GM10266 (cell line): ENCODE measurements at regions not wholly inside any gene's neighbourhood (a gene's known extent, or its start where the extent isn't known, plus 50 kb on each side); places are given as distances from the start of the nearest gene placed in this dataset.

Experiments used
- DNase-seq: peaks from one replicate; pipeline ENCODE4 v3.0.0; 2012; ENCODE audit errors: extremely low spot score
- CTCF ChIP-seq: IDR thresholded peaks from 2 replicates; pipeline ENCODE4 v1.5.1; 2012; ENCODE audit warnings: mild to moderate bottlenecking, low read depth; ENCODE audit not compliant: control insufficient read depth, insufficient read depth; ENCODE audit errors: missing control alignments

GRCh38 chr2:5854797-5855196 is 162.6 kb downstream of the SOX11 start:
- DNase-seq = no peak
- TF ChIP-seq CTCF = no peak

GRCh38 chr2:5867056-5867455 is 174.9 kb downstream of the SOX11 start:
- no peak for TF ChIP-seq CTCF

GRCh38 chr2:5868931-5869330 is 176.7 kb downstream of the SOX11 start:
- DNase-seq = no peak
- TF ChIP-seq CTCF = no peak

More at GRCh38 chr2:5867056-5867455, 174.9 kb downstream of the SOX11 start:
- DNase-seq = no peak

GRCh38 chr2:5869936-5870335 is 177.8 kb downstream of the SOX11 start:
- no peak for TF ChIP-seq CTCF
- no peak for DNase-seq

- DNase-seq = no peak
- TF ChIP-seq CTCF = no peak
Measured at GRCh38 chr2:5877360-5877759, 185.2 kb downstream of the SOX11 start.

- no peak for DNase-seq
- TF ChIP-seq CTCF = no peak
Measured at GRCh38 chr2:5885451-5886173, 193.4 kb downstream of the SOX11 start.

GRCh38 chr2:5886462-5886861 is 194.3 kb downstream of the SOX11 start:
- no peak for TF ChIP-seq CTCF
- no peak for DNase-seq
